T-helper 17 cell (primary cell): ENCODE measurements at regions not wholly inside any gene's neighbourhood (a gene's known extent, or its start where the extent isn't known, plus 50 kb on each side); places are given as distances from the start of the nearest gene placed in this dataset.
"Not testable (repeated sequence)": the region's sequence is repeated elsewhere in the genome, so short reads cannot be mapped to it uniquely, and the experiment has no call there.

ENCODE experiments used
- ATAC-seq: fragments of 150-1000 bp; cut with Tn5 transposase; 2 replicates; pipeline ENCODE4 v1.10.0; 2021; ENCODE audit warnings: mild to moderate bottlenecking, moderate library complexity
- DNase-seq, 3 donors: peaks; one replicate each; pipeline versions ENCODE4 v3.0.0 to v3.0.0-alpha.2; 2020 to 2021
- H3K9me3 ChIP-seq: one replicate; pipeline ENCODE4 v1.7.0; 2013; ENCODE audit warnings: low read length, mild to moderate bottlenecking; ENCODE audit not compliant: control insufficient read depth, poor library complexity, severe bottlenecking
- H3K27ac Mint-ChIP-seq: one replicate; pipeline ENCODE4 v1.8.0; 2022; ENCODE audit warnings: mild to moderate bottlenecking, moderate library complexity, mixed read lengths
- H3K27me3 Mint-ChIP-seq: one replicate; pipeline ENCODE4 v1.8.0; 2022; ENCODE audit warnings: mixed read lengths
- H3K36me3 Mint-ChIP-seq: one replicate; pipeline ENCODE4 v1.8.0; 2022; ENCODE audit warnings: low read depth, mixed read lengths
- H3K4me1 Mint-ChIP-seq: one replicate; pipeline ENCODE4 v1.8.0; 2022; ENCODE audit warnings: mild to moderate bottlenecking, mixed read lengths
- H3K4me3 Mint-ChIP-seq: one replicate; pipeline ENCODE4 v1.8.0; 2022; ENCODE audit warnings: mild to moderate bottlenecking, moderate library complexity, mixed read lengths

- Mint-ChIP-seq H3K27ac (no peak overlapping the region), H3K4me1 (no peaks in the 10 kb centered on the region), H3K36me3 (no peaks in the 10 kb centered on the region), H3K27me3 (no peaks in the 10 kb centered on the region), H3K4me3 (no peak overlapping the region)
- no peak for ATAC-seq
- DNase-seq: no peak
- H3K9me3 ChIP-seq: no peaks in the 10 kb centered on the region
These were observed 1545.4 kb upstream of the PCDH10 start for GRCh38 chr4:131603705-131604104.

- H3K9me3 ChIP-seq: no peaks in the 10 kb centered on the region
- Mint-ChIP-seq H3K36me3 (no peaks in the 10 kb centered on the region), H3K27me3 (no peaks in the 10 kb centered on the region), H3K27ac (no peak overlapping the region), H3K4me3 (no peak overlapping the region), H3K4me1 (no peaks in the 10 kb centered on the region)
- DNase-seq (no peak), ATAC-seq (no peak)
These were observed 1540.1 kb upstream of the PCDH10 start for GRCh38 chr4:131609039-131609438.

GRCh38 chr4:131610517-131610916 lies 1538.6 kb upstream of the PCDH10 start:
- DNase-seq, H3K4me3 Mint-ChIP-seq, H3K9me3 ChIP-seq, H3K36me3 Mint-ChIP-seq, H3K27me3 Mint-ChIP-seq, H3K27ac Mint-ChIP-seq, ATAC-seq, H3K4me1 Mint-ChIP-seq: not testable (repeated sequence)

GRCh38 chr4:131613086-131613823 lies 1535.8 kb upstream of the PCDH10 start:
- Mint-ChIP-seq H3K4me1 (no peaks in the 10 kb centered on the region), H3K36me3 (no peaks in the 10 kb centered on the region), H3K4me3 (no peak overlapping the region), H3K27ac (no peak overlapping the region), H3K27me3 (no peaks in the 10 kb centered on the region)
- H3K9me3 ChIP-seq: no peaks in the 10 kb centered on the region
- DNase-seq (no peak), ATAC-seq (no peak)

GRCh38 chr4:131613824-131614216 lies 1535.3 kb upstream of the PCDH10 start:
- ATAC-seq (no peak), DNase-seq (no peak)
- no peaks in the 10 kb centered on the region for H3K27me3 Mint-ChIP-seq
- no peaks in the 10 kb centered on the region for H3K4me1 Mint-ChIP-seq
- no peaks in the 10 kb centered on the region for H3K36me3 Mint-ChIP-seq
- H3K9me3 ChIP-seq: no peaks in the 10 kb centered on the region
- H3K27ac Mint-ChIP-seq: no peak overlapping the region
- H3K4me3 Mint-ChIP-seq: no peak overlapping the region

- no peaks in the 10 kb centered on the region for H3K4me1 Mint-ChIP-seq
- no peaks in the 10 kb centered on the region for H3K27me3 Mint-ChIP-seq
- ATAC-seq (no peak), DNase-seq (no peak)
- H3K27ac Mint-ChIP-seq: no peak overlapping the region
- H3K9me3 ChIP-seq: no peaks in the 10 kb centered on the region
- no peaks in the 10 kb centered on the region for H3K36me3 Mint-ChIP-seq
- no peak overlapping the region for H3K4me3 Mint-ChIP-seq
These were observed 1516.2 kb upstream of the PCDH10 start for GRCh38 chr4:131632877-131633276.

- Mint-ChIP-seq H3K27ac (no peak overlapping the region), H3K36me3 (no peaks in the 10 kb centered on the region), H3K4me1 (no peaks in the 10 kb centered on the region), H3K4me3 (no peak overlapping the region), H3K27me3 (no peaks in the 10 kb centered on the region)
- no peak for DNase-seq
- ATAC-seq: no peak
- no peaks in the 10 kb centered on the region for H3K9me3 ChIP-seq
These were observed 1513.9 kb upstream of the PCDH10 start for GRCh38 chr4:131635191-131635590.

- H3K36me3 Mint-ChIP-seq: no peaks in the 10 kb centered on the region
- H3K9me3 ChIP-seq: no peaks in the 10 kb centered on the region
- H3K4me1 Mint-ChIP-seq: no peaks in the 10 kb centered on the region
- H3K4me3 Mint-ChIP-seq: no peak overlapping the region
- no peaks in the 10 kb centered on the region for H3K27me3 Mint-ChIP-seq
- DNase-seq (no peak), ATAC-seq (no peak)
- no peak overlapping the region for H3K27ac Mint-ChIP-seq
These were observed 1510.3 kb upstream of the PCDH10 start for GRCh38 chr4:131638781-131639180.

GRCh38 chr4:131644619-131645018 lies 1504.5 kb upstream of the PCDH10 start:
- Mint-ChIP-seq H3K36me3 (no peaks in the 10 kb centered on the region), H3K27ac (no peak overlapping the region), H3K27me3 (no peaks in the 10 kb centered on the region), H3K4me3 (no peak overlapping the region), H3K4me1 (no peaks in the 10 kb centered on the region)
- H3K9me3 ChIP-seq: no peaks in the 10 kb centered on the region
- no peak for ATAC-seq
- no peak for DNase-seq

- ATAC-seq (no peak), DNase-seq (no peak)
- H3K36me3 Mint-ChIP-seq: no peaks in the 10 kb centered on the region
- H3K27ac Mint-ChIP-seq: no peak overlapping the region
- no peaks in the 10 kb centered on the region for H3K4me1 Mint-ChIP-seq
- H3K27me3 Mint-ChIP-seq: no peaks in the 10 kb centered on the region
- no peak overlapping the region for H3K4me3 Mint-ChIP-seq
- no peaks in the 10 kb centered on the region for H3K9me3 ChIP-seq
These were observed 1499.9 kb upstream of the PCDH10 start for GRCh38 chr4:131649227-131649626.

GRCh38 chr4:131650951-131651350 lies 1498.1 kb upstream of the PCDH10 start:
- Mint-ChIP-seq H3K27me3 (no peaks in the 10 kb centered on the region), H3K27ac (no peak overlapping the region), H3K4me1 (no peaks in the 10 kb centered on the region), H3K4me3 (no peak overlapping the region), H3K36me3 (no peaks in the 10 kb centered on the region)
- ATAC-seq: no peak
- DNase-seq: no peak
- no peaks in the 10 kb centered on the region for H3K9me3 ChIP-seq

- DNase-seq, H3K9me3 ChIP-seq, H3K36me3 Mint-ChIP-seq, H3K27me3 Mint-ChIP-seq, ATAC-seq, H3K4me3 Mint-ChIP-seq, H3K4me1 Mint-ChIP-seq, H3K27ac Mint-ChIP-seq: not testable (repeated sequence)
These were observed 1465.8 kb upstream of the PCDH10 start for GRCh38 chr4:131683314-131683713.

- H3K27ac Mint-ChIP-seq: no peak overlapping the region
- H3K27me3 Mint-ChIP-seq: no peaks in the 10 kb centered on the region
- no peak overlapping the region for H3K4me3 Mint-ChIP-seq
- no peak for DNase-seq
- no peak for ATAC-seq
- H3K4me1 Mint-ChIP-seq: no peaks in the 10 kb centered on the region
- no peaks in the 10 kb centered on the region for H3K9me3 ChIP-seq
- H3K36me3 Mint-ChIP-seq: peaks cover 3% of the 10 kb centered on the region
These were observed 1427.2 kb upstream of the PCDH10 start for GRCh38 chr4:131721883-131722282.

GRCh38 chr4:131723069-131723468 lies 1426.0 kb upstream of the PCDH10 start:
- not testable (repeated sequence) for H3K27ac Mint-ChIP-seq, H3K4me1 Mint-ChIP-seq, H3K36me3 Mint-ChIP-seq, H3K4me3 Mint-ChIP-seq, DNase-seq, ATAC-seq, H3K27me3 Mint-ChIP-seq, H3K9me3 ChIP-seq
